Trophoblast cell (in vitro differentiated cells and primary cell): ENCODE measurements at regions not wholly inside any gene's neighbourhood (a gene's known extent, or its start where the extent isn't known, plus 50 kb on each side); places are given as distances from the start of the nearest gene placed in this dataset.

Source experiments
- DNase-seq, 2 donors: peaks; one replicate each; pipeline ENCODE4 v3.0.0-alpha.2; 2016
- H2AFZ ChIP-seq: 2 replicates; pipeline ENCODE4 v1.6.1; 2013; ENCODE audit warnings: low read length, moderate library complexity, mild to moderate bottlenecking; ENCODE audit not compliant: insufficient read depth, poor library complexity
- H2AK5ac ChIP-seq: 2 replicates; pipeline ENCODE4 v1.6.1; 2013; ENCODE audit warnings: mild to moderate bottlenecking, low read length
- H2BK120ac ChIP-seq: 2 replicates; pipeline ENCODE4 v1.6.1; 2013; ENCODE audit warnings: low read length, mild to moderate bottlenecking, moderate library complexity; ENCODE audit not compliant: insufficient read depth, poor library complexity
- H2BK12ac ChIP-seq: 2 replicates; pipeline ENCODE4 v1.6.1; 2013; ENCODE audit warnings: mild to moderate bottlenecking, low read length, moderate library complexity
- H2BK5ac ChIP-seq: 2 replicates; pipeline ENCODE4 v1.6.1; 2013; ENCODE audit warnings: low read length, low read depth, moderate library complexity, mild to moderate bottlenecking; ENCODE audit not compliant: poor library complexity
- H3K14ac ChIP-seq: 2 replicates; pipeline ENCODE4 v1.6.1; 2013; ENCODE audit warnings: mild to moderate bottlenecking, low read length
- H3K18ac ChIP-seq: 2 replicates; pipeline ENCODE4 v1.6.1; 2013; ENCODE audit warnings: mild to moderate bottlenecking, low read length
- H3K23ac ChIP-seq: 2 replicates; pipeline ENCODE4 v1.6.1; 2013; ENCODE audit warnings: low read length
- H3K27ac ChIP-seq: 2 replicates; pipeline ENCODE4 v1.5.1; 2013; ENCODE audit warnings: low read depth, mild to moderate bottlenecking, inconsistent platforms, low read length, moderate library complexity
- H3K27me3 ChIP-seq: 2 replicates; pipeline ENCODE4 v1.6.1; 2013; ENCODE audit warnings: inconsistent platforms, mild to moderate bottlenecking, low read length, moderate library complexity; ENCODE audit not compliant: insufficient read depth
- H3K36me3 ChIP-seq, 2 experiments: 1 replicate in 1 of 2; 2 replicates in 1 of 2; pipeline ENCODE4 v1.6.1; 2013; ENCODE audit warnings: low read length in 2 of 2, mild to moderate bottlenecking in 2 of 2, moderate library complexity in 1 of 2; ENCODE audit not compliant: insufficient read depth in 2 of 2, control insufficient read depth in 1 of 2
- H3K4ac ChIP-seq: 2 replicates; pipeline ENCODE4 v1.6.1; 2013; ENCODE audit warnings: low read depth, mild to moderate bottlenecking, low read length, moderate library complexity
- H3K4me1 ChIP-seq, 2 experiments: 1 replicate in 1 of 2; 2 replicates in 1 of 2; pipeline ENCODE4 v1.6.1; 2013; ENCODE audit warnings: low read length in 2 of 2, mild to moderate bottlenecking in 2 of 2, moderate library complexity in 1 of 2; ENCODE audit not compliant: insufficient read depth in 2 of 2, control insufficient read depth in 1 of 2
- H3K4me2 ChIP-seq: 2 replicates; pipeline ENCODE4 v1.6.1; 2013; ENCODE audit warnings: inconsistent platforms, mild to moderate bottlenecking, low read length, moderate library complexity
- H3K4me3 ChIP-seq: 2 replicates; pipeline ENCODE4 v1.5.1; 2013; ENCODE audit warnings: mild to moderate bottlenecking, low read depth, low read length, inconsistent platforms
- H3K79me1 ChIP-seq: one replicate; pipeline ENCODE4 v1.6.1; 2013; ENCODE audit warnings: low read length
- H3K79me2 ChIP-seq: 2 replicates; pipeline ENCODE4 v1.6.1; 2013; ENCODE audit warnings: low read length, mild to moderate bottlenecking; ENCODE audit not compliant: control insufficient read depth, insufficient read depth, poor library complexity
- H3K9ac ChIP-seq: 2 replicates; pipeline ENCODE4 v1.6.1; 2013; ENCODE audit warnings: mild to moderate bottlenecking, low read length
- H3K9me3 ChIP-seq: 2 replicates; pipeline ENCODE4 v1.6.1; 2013; ENCODE audit warnings: low read depth, mild to moderate bottlenecking, control low read depth, inconsistent platforms, low read length; ENCODE audit not compliant: insufficient read depth
- H4K12ac ChIP-seq: 2 replicates; pipeline ENCODE4 v1.6.1; 2013; ENCODE audit warnings: low read depth, mild to moderate bottlenecking, low read length, moderate library complexity
- H4K8ac ChIP-seq: 2 replicates; pipeline ENCODE4 v1.6.1; 2013; ENCODE audit warnings: low read depth, mild to moderate bottlenecking, low read length, moderate library complexity
- H4K91ac ChIP-seq: one replicate; pipeline ENCODE4 v1.6.1; 2013; ENCODE audit warnings: low read depth, mild to moderate bottlenecking, low read length, moderate library complexity
- WGBS: extraction: QIAGEN DNeasy Blood & Tissue Kit; methylation state at CpG from one replicate; pipeline ENCODE4 v1.1.7; 2013; ENCODE audit warnings: missing lambda C conversion rate; ENCODE audit not compliant: insufficient read length, insufficient coverage; ENCODE audit errors: extremely low coverage; 5-methylcytosine and 5-hydroxymethylcytosine counted together

DNA sequence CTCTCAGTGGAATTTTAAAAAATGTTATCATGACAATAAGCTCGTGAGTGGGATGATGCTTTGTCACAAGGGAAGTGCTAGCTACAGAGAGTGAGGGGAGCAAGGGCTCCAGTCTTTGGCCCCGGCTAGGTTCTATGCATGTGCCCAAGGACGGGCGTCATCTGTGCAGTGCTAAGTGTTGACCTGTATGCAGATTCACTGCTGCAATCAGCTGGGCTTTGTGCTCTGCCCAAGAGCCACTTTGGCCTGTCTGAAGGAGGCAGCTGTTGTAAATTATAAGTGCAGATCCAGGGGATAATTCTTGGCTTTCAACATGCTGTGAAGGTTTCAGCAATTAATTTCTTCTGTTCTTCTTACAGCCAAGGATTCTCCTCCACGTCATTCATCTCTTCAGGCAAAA, 268.6 kb downstream of the PSAT1 start:
- no peaks in the 10 kb centered on the region for H3K79me2 ChIP-seq
- no peak overlapping the region for H2BK5ac ChIP-seq
- no peak for DNase-seq
- H2AK5ac ChIP-seq = no peak overlapping the region
- no peak overlapping the region for H3K4me2 ChIP-seq
- H3K4me1 ChIP-seq = peaks cover 0 to 3% of the 10 kb centered on the region in 2 experiments
- no peak overlapping the region for H4K8ac ChIP-seq
- H3K79me1 ChIP-seq = no peaks in the 10 kb centered on the region
- H3K4me3 ChIP-seq = no peak overlapping the region
- H3K36me3 ChIP-seq = no peaks in the 10 kb centered on the region
- no peak overlapping the region for H2BK120ac ChIP-seq
- no peak overlapping the region for H4K12ac ChIP-seq
- no peak overlapping the region for H2AFZ ChIP-seq
- no peak overlapping the region for H3K9ac ChIP-seq
- no peak overlapping the region for H3K18ac ChIP-seq
- H3K14ac ChIP-seq = no peak overlapping the region
- no peak overlapping the region for H3K27ac ChIP-seq
- H3K23ac ChIP-seq = no peak overlapping the region
- H2BK12ac ChIP-seq = no peak overlapping the region
- H4K91ac ChIP-seq = no peak overlapping the region
- no peaks in the 10 kb centered on the region for H3K9me3 ChIP-seq
- no CpG with 5 or more reads among the region's 5 CpGs for WGBS
- H3K27me3 ChIP-seq = no peaks in the 10 kb centered on the region
- no peak overlapping the region for H3K4ac ChIP-seq

DNA sequence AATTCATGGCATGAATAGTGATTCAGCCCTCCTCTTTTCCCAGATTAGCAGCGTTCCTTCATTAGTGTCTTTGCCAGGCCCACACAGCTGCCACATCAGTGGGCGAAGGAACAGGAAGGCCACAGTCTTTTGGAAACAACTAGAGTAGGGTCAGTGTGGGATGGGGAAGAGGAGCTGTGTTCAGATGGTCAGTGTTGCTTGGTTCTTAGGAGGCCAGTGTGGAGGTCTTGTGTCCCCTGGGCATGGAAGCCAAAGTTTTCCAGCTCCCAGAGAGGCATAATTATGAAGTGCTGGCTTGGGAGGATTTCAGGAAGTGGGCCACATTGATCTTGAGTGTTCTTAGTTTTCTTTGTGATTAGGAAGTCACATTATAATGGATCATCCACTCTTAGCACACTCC, 269.6 kb downstream of the PSAT1 start:
- Histone ChIP-seq H3K4me2 (no peak overlapping the region), H2BK5ac (no peak overlapping the region), H3K4me3 (no peak overlapping the region), H2BK120ac (no peak overlapping the region), H3K4me1 (peaks cover 0 to 3% of the 10 kb centered on the region in 2 experiments), H3K18ac (no peak overlapping the region), H3K27ac (no peak overlapping the region), H3K79me1 (no peaks in the 10 kb centered on the region), H3K79me2 (no peaks in the 10 kb centered on the region), H3K4ac (no peak overlapping the region), H3K36me3 (no peaks in the 10 kb centered on the region), H4K12ac (no peak overlapping the region), H2AK5ac (no peak overlapping the region), H4K8ac (no peak overlapping the region), H3K9me3 (no peaks in the 10 kb centered on the region), H2BK12ac (no peak overlapping the region), H3K9ac (no peak overlapping the region), H3K14ac (no peak overlapping the region), H3K27me3 (no peaks in the 10 kb centered on the region), H2AFZ (no peak overlapping the region), H4K91ac (no peak overlapping the region), H3K23ac (no peak overlapping the region)
- no peak for DNase-seq
- no CpG with 5 or more reads among the region's 2 CpGs for WGBS

DNA sequence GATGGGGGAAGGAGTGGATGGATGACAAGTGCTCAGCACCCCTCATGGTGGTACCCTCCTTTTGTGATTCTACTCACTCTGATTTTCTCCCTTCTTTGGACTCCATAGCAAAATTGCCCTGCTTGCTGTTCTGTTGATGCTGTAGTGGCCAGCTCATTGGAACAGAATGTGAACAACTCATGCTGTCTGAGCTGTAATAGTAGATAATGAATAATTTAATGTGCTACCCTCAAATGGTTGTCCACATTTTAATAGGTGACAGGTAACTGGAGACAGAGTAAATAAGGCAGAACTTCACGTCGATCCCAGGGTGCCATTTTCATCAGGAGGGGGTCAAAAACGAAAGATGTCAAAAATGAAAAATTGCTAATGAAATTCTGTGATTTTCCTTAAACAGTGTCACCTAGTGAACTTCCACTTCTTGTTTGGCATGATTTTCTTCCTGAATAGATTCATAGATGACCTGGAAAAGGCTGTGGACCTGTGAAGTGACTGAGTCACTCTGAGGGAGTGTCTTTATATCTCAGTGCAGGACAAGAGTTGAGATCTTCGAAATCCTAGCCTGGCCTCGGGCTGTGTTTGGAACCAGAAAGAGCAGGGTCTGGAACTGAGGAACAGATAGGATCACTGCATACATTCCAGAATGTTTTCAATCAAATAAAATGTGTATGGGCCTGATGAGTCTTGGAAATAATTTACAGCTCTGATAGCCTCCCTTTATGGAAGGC, 270.2 kb downstream of the PSAT1 start:
- no peak overlapping the region for H3K9ac ChIP-seq
- no peaks in the 10 kb centered on the region for H3K79me2 ChIP-seq
- no peaks in the 10 kb centered on the region for H3K9me3 ChIP-seq
- no peak overlapping the region for H4K91ac ChIP-seq
- no CpG with 5 or more reads among the region's 5 CpGs for WGBS
- H2BK120ac ChIP-seq = no peak overlapping the region
- H2BK12ac ChIP-seq = no peak overlapping the region
- H3K79me1 ChIP-seq = no peaks in the 10 kb centered on the region
- no peak overlapping the region for H2BK5ac ChIP-seq
- no peak overlapping the region for H2AK5ac ChIP-seq
- no peak overlapping the region for H3K4me3 ChIP-seq
- no peak overlapping the region for H3K4me2 ChIP-seq
- no peak overlapping the region for H4K12ac ChIP-seq
- H3K23ac ChIP-seq = no peak overlapping the region
- no peaks in the 10 kb centered on the region for H3K27me3 ChIP-seq
- H3K4me1 ChIP-seq = peaks cover 0 to 3% of the 10 kb centered on the region in 2 experiments
- H3K18ac ChIP-seq = no peak overlapping the region
- no peak overlapping the region for H4K8ac ChIP-seq
- no peak overlapping the region for H3K4ac ChIP-seq
- DNase-seq = peak in 1 of 2 donors; percentile 21
- H3K36me3 ChIP-seq = no peaks in the 10 kb centered on the region
- no peak overlapping the region for H3K14ac ChIP-seq
- H2AFZ ChIP-seq = no peak overlapping the region
- H3K27ac ChIP-seq = no peak overlapping the region

DNA sequence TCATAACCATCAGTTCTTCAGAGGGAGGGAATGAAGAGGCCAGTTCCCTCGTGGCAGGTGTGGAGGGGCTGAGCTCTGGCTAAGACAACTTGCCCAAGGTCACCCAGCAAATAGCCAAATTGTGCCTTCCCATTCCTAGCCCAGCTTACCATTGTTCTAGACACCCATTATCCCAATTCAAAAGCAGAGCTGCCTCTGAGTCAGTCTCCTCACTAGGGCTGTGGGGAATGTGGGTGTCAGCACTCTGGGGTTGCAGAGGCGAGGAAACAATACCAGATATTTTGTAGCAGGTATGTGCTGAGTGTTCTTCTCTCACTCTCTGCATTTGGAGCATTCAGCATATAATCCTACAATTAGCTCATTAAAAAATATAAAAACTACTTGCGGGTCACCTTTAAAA, 270.8 kb downstream of the PSAT1 start:
- H3K36me3 ChIP-seq = no peaks in the 10 kb centered on the region
- no peak overlapping the region for H4K12ac ChIP-seq
- no peak overlapping the region for H2AK5ac ChIP-seq
- no peak overlapping the region for H3K4me3 ChIP-seq
- no peaks in the 10 kb centered on the region for H3K9me3 ChIP-seq
- no peak overlapping the region for H3K18ac ChIP-seq
- H3K4ac ChIP-seq = no peak overlapping the region
- WGBS = no CpG with 5 or more reads among the region's 3 CpGs
- H2BK12ac ChIP-seq = peak overlapping the region; percentile 4
- H2AFZ ChIP-seq = no peak overlapping the region
- H3K14ac ChIP-seq = no peak overlapping the region
- H2BK120ac ChIP-seq = no peak overlapping the region
- no peak overlapping the region for H3K23ac ChIP-seq
- H3K79me2 ChIP-seq = no peaks in the 10 kb centered on the region
- no peak overlapping the region for H4K91ac ChIP-seq
- no peak overlapping the region for H2BK5ac ChIP-seq
- H4K8ac ChIP-seq = no peak overlapping the region
- H3K9ac ChIP-seq = no peak overlapping the region
- H3K4me2 ChIP-seq = no peak overlapping the region
- H3K4me1 ChIP-seq = peaks cover 4 to 6% of the 10 kb centered on the region in 2 experiments
- no peaks in the 10 kb centered on the region for H3K27me3 ChIP-seq
- H3K79me1 ChIP-seq = no peaks in the 10 kb centered on the region
- H3K27ac ChIP-seq = no peak overlapping the region
- DNase-seq = no peak
